ENCODE measurements at regions not wholly inside any gene's neighbourhood (a gene's known extent, or its start where the extent isn't known, plus 50 kb on each side); places are given as distances from the start of the nearest gene placed in this dataset.
"Not testable (repeated sequence)": the region's sequence is repeated elsewhere in the genome, so short reads cannot be mapped to it uniquely, and the experiment has no call there.

DNA sequence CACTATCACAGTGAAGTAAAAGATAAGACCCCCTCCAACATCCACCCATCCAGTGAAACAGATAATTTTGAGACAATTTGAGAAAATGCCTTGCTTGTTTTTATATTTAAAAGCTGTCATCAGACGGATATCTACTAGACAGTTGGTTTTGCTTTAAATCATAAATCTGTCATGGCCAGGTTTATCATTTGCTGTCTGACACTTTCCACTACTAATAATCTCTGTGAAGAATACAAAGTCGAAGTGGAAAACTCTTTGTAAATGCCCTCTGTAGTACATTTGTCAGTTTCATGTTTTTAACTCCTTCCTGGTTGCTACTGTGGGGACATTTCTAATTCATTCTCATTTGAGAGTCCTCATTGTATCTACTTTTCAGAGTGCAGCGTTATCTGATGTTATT is 1606.2 kb upstream of the PCDH7 start:
- in situ Hi-C loops (cut with HindIII; ENCODE audit: low sequenced_read_pairs), result no loop called here

DNA sequence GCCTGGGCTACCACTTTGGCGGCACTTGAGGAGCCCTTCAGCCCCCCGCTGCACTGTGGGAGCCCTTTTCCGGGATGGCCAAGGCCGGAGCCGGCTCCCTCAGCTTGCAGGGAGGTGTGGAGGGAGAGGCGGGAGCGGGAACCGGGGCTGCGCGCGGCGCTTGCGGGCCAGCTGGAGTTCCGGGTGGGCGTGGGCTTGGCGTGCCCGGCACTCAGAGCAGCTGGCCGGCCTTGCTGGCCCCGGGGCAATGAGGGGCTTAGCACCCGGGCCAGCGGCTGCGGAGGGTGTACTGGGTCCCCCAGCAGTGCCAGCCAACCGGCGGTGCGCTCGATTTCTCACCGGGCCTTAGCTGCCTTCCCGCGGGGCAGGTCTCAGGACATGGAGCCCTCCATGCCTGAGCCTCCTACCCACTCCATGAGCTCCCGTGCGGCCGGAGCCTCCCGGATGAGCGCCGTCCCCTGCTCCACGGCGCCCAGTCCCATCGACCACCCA is 1602.9 kb upstream of the PCDH7 start:
- in situ Hi-C loops (cut with HindIII; ENCODE audit: low sequenced_read_pairs), result not testable (repeated sequence)

DNA sequence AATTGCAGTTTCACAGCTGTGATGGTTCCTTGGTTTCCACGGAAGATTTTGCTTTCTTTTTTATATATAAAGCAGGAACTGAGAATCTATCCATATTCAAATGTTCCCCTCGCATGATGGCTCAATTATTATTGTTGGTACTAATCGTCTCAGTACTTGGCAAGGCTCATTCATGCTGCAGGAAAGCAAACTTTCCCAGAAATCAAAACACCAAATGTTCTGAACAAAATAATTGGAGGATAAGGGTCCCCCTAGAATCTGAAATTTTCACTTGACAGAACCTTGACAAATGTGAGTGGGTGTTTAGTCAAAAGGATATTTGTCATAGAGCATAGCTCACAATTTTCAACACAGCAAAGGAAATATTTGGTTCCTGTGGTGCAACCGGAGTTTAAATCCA is 1598.6 kb upstream of the PCDH7 start:
- in situ Hi-C loops (cut with HindIII; ENCODE audit: low sequenced_read_pairs), result no loop called here

DNA sequence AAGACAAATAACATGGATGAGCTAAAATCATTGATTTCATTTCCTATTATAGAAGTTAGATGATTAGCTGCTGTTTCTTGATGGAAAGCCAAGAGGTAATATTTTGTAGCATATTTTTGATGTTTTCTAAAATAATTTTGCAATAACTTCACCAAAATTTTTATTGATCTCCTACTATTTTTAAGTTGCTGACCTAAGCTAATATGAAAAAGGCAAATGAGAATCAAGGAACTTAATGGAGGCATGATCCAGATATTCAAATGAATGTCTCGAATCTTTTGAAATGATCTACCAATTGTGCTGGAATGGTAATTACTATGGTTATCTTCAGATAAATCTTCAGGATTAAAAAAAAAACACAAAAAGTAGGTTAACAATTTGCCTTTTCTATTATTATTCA is 1591.4 kb upstream of the PCDH7 start:
- in situ Hi-C loops (cut with HindIII; ENCODE audit: low sequenced_read_pairs), result no loop called here

DNA sequence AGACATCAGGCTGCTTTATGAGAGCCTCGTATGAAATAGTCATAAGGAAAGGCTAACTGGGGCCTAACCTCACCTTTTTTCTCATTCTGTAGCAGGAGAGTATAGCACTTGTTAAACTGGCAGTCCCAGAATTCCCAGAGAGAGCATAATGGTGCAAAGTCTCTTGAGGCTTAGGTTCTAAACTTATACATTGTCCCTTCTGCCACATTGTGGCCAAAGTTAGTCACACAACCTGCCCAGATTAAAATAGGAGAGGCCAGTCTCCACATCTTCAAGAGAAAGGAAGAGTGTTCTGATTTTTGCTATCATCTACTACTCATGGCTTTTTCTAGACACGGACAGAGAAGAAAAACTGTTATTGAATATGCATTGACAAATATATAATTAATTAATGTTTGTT is 1588.9 kb upstream of the PCDH7 start:
- in situ Hi-C loops (cut with HindIII; ENCODE audit: low sequenced_read_pairs), result no loop called here

DNA sequence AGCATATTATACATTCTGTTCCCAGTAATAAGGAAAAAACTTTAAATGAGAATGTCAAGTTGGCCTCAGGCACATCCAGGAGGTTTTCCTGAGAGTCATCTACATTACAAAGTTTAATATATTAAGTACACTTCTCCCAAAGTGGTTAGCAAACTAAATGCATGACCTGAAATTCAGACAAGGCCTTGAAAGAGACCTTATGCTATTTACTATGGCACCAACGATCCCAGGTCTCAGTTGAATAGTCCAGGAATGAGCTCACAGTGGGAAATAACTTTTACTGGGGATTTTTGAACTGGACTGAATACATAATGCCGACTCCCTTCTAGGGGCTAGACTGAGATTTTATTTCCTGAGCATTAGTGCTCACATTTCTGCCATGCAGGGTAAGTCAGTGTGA is 1577.5 kb upstream of the PCDH7 start:
- in situ Hi-C loops (cut with HindIII; ENCODE audit: low sequenced_read_pairs), result no loop called here

DNA sequence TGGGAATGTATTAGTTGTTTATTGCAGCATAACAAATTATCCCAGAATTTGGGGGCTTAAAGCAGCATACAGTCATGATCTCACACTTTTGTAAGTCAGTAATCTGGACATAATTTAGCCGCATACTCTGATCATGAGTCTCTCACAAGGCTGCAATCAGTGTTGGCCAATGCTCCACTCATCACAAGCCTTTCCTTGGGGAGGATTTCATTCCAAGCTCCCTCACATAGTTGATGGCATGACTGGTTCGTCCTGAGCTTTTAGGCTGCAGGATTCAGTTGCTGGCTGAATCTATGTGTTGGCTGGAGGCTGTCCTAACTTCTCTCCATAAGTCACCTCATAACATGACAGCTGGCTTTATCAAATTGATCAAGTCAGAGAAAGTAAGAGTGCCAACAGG is 1568.6 kb upstream of the PCDH7 start:
- in situ Hi-C loops (cut with HindIII; ENCODE audit: low sequenced_read_pairs), result no loop called here

DNA sequence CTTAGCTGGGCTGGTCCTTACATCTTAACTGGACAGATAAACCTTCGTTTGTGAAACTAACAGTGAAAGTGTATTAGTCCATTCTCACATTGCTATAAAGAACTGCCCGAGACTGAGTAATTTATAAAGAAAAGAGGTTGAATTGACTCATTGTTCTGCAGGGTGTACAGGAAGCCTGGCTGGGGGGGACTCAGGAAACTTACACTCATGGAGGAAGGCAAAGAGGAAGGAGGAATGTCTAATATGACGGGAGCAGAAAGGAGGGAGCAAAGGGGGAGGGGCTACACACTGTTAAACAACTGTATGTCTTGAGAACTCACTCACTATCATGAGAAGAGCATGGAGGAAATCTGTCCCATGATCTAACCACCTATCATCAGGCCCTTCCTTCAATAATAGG is 1566.5 kb upstream of the PCDH7 start:
- in situ Hi-C loops (cut with HindIII; ENCODE audit: low sequenced_read_pairs), result no loop called here

DNA sequence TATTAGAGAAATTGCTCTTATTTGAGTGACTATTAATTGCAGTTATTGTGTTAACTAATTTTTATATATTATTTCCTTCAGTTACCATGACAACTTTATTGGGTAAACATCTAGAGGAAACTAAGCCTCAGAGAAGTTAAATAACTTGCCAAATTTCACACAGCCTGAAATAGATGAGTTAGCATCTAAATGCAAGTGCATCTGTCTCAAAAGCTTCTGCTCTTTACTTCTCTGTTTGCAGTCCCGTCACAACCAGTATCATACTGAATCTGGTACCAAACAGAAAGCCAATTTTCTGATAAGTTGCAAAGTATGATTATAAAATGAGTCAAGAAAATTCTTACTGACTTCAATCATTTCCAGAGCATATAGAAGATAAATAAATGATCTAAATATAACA is 1544.9 kb upstream of the PCDH7 start:
- in situ Hi-C loops (cut with HindIII; ENCODE audit: low sequenced_read_pairs), result no loop called here

DNA sequence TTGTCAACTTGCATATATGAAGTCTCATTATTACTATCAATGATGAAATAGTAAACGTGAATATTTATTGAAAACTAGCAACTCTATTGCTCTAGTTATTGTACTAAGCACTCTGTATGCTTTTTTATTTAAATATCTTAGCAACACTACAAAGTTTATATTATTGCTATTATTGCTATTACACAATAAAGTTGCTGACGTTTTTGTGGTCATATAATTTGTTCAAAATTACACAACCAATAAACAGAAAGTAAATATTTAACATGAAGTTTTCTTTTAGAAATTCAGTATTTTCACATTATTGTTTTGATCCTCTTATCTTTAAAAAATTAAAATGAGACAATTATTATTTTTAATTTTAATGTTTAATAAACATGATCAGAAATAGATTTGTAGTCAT is 1521.1 kb upstream of the PCDH7 start:
- in situ Hi-C loops (cut with HindIII; ENCODE audit: low sequenced_read_pairs), result no loop called here

DNA sequence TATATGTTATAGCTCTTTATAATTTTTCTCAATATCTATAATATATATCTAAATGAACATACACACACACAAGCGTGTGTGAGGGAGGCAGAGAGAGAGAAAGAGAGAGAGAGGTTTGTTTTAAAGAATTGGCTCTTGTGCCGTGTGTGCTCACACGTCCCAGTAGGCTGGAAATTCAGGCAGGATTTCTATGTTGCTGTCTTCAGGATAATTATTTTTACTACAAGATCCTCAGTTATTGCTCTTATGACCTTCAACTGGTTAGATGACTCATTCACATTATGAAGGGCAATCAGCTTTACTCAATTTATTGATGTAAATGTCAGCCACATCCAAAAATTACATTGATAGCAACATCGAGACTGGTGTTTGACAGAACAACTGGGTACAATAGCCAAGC is 1520.7 kb upstream of the PCDH7 start:
- in situ Hi-C loops (cut with HindIII; ENCODE audit: low sequenced_read_pairs), result no loop called here

DNA sequence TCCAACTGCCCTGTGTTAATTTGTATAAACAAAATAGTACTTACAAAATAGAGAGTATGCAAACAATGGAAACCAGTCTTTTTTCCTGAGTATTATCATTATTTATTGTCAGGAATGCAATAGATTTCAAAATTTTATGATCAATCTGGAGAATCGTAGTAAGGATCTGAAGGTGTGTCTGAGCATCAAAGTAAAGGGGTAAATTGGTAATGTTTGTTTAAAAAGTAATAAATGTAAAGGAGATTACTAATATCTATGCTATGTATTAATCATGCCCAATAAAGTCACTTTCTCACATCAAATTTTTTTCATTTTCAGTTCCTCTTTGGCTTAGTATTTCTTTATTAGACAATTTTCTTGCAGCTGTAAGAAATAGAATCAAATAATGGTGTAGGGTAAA is 1507.1 kb upstream of the PCDH7 start:
- in situ Hi-C loops (cut with HindIII; ENCODE audit: low sequenced_read_pairs), result no loop called here

DNA sequence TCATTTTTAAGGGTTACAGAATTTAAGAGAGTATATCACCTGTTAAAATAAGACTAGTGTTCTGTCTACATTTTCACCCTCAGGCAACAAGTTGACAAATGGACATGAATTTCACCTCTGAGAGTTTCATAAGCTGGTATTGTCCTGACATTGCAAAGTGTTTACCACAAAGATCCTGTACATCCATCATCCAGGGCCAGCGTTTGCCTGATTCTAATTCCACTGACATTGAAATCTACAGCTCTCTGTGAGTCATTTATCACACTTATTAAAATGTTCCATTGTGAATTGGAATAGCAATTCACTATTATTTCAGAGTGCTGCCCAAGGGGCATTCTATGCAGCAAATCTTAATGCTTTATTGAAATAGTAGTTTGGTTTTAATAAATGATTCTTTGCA is 1499.4 kb upstream of the PCDH7 start:
- in situ Hi-C loops (cut with HindIII; ENCODE audit: low sequenced_read_pairs), result no loop called here

DNA sequence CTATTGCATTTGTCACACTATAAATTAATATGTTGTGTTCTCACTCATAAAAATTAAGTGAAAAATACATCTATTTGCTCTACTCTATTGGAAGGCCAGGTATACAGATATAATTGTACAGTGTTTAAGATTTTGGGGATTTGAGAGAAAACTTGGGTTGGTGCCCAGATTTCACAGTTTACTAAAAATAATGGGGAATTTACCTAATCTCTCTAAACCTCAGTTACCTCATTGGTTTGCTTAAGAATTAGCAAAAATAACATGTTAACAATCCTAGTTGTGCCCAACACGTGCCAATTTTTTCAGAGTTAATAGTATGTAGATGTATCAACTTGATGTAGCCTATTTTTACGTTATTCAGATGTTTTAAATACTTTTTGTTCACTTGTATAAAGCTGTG is 1495.3 kb upstream of the PCDH7 start:
- in situ Hi-C loops (cut with HindIII; ENCODE audit: low sequenced_read_pairs), result no loop called here

DNA sequence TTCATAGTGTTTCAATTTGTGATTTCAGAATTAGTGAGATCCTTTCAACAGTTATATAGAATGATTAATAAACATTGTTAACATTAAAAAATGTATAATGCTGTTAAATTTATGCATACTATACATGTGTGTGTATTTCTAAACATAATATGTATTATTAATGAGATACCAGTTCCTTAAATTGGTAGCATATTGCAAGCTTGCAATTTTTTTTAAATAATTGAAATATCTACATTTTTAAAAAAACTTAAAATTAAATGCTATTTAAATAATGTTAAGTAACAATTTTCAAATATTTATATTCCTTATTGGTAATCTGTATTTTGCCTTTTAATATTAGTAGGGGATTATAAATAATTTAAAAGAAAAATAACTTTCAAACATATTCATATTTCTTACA is 1479.5 kb upstream of the PCDH7 start:
- in situ Hi-C loops (cut with HindIII; ENCODE audit: low sequenced_read_pairs), result no loop called here

DNA sequence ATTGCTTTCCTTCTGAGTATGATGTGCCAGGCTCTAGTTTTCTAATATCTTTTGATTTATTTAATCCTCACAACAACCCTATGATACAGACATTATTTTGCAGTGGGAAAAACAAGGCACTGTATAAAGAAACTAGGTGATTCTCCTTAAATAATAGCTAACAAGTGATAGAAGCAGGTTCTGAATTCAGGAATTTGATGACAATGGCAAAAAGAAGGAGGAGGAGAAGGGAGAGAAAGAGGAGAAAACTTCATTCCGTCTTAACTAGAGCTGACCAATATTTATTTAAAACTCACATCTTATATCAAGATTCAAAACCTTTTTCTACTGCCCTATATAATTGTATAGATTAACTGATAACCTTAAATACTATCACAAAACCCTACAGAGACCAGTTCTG is 1477.1 kb upstream of the PCDH7 start:
- in situ Hi-C loops (cut with HindIII; ENCODE audit: low sequenced_read_pairs), result no loop called here

DNA sequence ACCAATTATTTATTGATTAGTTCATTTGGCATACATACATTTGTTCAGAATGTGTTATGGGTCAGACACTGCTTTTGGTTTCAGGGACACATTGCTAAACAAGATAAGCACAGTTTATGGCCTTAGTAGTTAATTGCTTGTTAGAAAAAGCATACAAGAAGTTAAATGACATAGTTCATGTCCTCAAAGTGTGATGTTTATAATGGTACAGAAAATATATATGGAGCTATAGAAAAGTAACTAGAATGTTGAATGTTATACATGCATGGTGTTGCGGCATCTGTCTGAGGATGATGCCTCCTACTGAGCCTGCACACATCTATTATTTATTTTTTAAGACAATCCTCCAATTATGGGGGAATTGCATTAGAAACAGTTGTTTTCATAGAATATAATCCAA is 1476.3 kb upstream of the PCDH7 start:
- in situ Hi-C loops (cut with HindIII; ENCODE audit: low sequenced_read_pairs), result no loop called here

DNA sequence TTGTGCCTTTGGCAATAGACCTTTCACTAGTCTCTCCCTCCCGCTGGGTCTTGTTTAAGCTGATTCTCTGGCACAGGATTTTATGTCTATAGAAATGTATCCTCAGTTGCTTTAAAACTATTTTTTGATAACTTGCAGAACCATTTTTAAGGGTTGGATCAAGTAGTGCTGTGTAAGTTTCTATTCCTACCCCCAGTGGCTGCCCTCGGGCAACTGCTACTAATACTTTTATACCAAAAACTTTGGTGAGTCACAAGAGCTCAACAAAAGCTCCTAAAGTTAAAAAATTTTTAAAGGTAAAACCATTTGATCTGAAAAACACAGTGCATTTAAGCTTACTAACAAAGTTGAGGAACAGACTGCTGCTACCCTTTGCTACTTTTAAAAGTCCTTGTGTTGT is 1460.6 kb upstream of the PCDH7 start:
- in situ Hi-C loops (cut with HindIII; ENCODE audit: low sequenced_read_pairs), result no loop called here

DNA sequence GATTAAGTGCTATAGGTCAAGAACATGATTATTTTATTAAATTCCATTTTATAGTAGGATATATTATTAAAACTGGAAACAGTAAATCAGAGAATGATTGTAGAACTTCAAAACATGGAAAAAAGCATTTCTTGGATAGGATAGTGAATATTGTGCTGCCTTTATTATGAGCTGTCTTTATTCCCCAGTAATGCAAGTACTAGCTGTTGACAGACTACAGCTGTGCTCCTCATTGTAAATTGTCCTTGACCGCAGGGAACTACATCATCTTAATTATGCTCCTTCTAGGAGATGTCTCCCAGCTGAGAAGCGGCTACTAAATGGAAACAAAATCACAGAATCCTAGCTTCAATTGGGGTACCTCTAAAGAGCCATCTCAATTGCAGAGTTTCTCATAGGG is 1457.2 kb upstream of the PCDH7 start:
- in situ Hi-C loops (cut with HindIII; ENCODE audit: low sequenced_read_pairs), result loop anchor here (10.0 kb wide), 1 partner anchor 278 kb away; no protein-coding TSS in a partner anchor

DNA sequence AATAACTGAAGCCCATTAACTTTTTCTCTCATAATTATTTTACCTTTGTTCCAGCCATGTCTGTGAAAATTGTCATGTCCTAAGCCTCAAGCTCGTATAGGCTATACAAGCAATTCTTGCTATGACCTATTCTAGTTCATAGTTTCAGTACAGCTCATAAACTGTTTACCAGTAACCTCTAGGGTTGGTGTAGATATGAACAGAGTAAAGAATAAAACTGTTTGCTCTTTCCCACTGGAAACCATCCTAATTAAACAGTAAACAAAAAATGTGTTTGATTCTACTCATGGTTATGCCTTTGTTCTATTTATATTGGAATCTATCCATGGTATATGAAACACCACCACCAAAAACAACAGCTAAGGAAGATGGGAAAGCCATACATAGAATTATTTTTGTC is 1444.0 kb upstream of the PCDH7 start:
- in situ Hi-C loops (cut with HindIII; ENCODE audit: low sequenced_read_pairs), result no loop called here

DNA sequence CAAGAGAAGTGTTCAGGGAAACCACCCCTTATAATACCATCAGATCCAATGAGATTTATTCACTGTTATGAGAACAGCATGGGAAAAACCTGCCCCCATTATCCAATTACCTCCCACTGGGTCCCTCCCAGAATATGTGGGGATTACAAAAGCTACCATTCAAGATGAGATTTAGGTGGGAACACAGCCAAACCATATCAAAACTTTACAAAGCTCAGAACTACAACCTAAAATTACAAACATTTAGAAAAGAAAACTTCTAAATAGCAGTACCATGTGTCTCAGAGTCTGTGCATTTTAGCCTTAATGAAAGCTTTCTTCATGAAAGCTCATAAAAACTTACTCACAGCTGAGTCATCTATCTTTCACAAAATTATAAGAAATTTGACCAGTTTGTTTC is 1442.8 kb upstream of the PCDH7 start:
- in situ Hi-C loops (cut with HindIII; ENCODE audit: low sequenced_read_pairs), result no loop called here

DNA sequence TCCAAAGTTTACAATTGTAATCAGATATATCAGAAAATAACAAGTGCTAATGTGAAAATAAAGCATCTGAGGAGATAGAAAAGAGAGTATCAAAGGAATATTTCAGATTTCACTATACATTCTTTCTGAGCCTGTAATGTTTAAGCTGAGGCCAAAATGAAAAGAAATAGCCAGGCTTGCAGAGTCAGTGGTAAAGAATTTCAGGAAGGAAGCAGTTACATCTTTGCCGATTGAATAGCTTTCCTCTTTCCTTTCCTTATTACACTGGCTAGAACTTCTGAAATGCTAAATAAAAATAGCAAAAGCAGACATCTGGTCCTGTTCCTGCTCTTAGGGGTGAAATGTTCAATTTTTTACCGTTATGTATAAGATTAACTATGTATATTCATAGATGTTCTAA is 1441.6 kb upstream of the PCDH7 start:
- in situ Hi-C loops (cut with HindIII; ENCODE audit: low sequenced_read_pairs), result no loop called here

DNA sequence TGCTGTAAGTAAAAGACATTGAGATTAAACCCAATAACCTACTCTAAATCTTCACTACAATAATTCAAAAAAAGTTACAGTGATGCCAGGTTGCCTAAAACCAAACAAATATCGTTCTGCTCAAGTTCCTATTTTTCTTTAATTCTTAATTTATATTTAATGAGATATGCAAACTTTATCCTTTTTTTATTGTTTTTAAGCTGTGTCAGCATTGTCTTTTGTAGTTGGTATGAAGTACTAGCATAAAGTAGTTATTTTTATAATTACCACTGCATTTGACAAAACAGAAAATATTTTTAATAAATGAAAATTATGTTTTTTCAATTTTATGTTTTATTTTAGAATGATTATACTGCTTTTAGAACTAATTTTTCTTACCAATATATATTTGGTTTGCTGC is 1431.1 kb upstream of the PCDH7 start:
- in situ Hi-C loops (cut with HindIII; ENCODE audit: low sequenced_read_pairs), result no loop called here

DNA sequence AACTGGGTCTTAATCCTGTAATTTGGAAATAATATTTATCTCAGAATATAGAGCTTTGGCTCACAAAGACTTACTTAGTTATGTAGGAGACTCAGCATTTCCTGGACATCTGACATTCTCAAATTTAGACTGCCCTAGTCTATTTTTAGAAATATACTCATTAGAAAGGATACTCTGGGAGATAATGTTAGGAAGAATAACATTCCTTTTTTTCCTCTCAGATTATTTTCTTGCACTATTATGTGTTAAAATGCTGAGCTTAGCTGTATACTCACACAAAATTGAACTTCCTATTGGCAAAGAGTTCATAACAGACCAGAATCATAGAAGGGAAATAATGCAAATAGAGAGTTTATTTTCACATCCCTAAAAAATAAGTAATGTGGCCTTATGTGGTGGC is 1424.9 kb upstream of the PCDH7 start:
- in situ Hi-C loops (cut with HindIII; ENCODE audit: low sequenced_read_pairs), result no loop called here

Measured in endothelial cell of hepatic sinusoid (primary cell).